Kidney (tissue), 13 donors: ENCODE measurements at regions not wholly inside any gene's neighbourhood (a gene's known extent, or its start where the extent isn't known, plus 50 kb on each side); places are given as distances from the start of the nearest gene placed in this dataset.

Source experiments
- DNase-seq, 5 donors: peaks; one replicate each; pipeline ENCODE4 v3.0.0-alpha.2; 2013 to 2020
- FAIRE-seq: peaks from 2 replicates; lab custom pipeline; 2012; peaks lifted over from hg19 to GRCh38; lab: Jason Lieb, UNC
- H3K27ac ChIP-seq, 2 donors: one replicate each; pipeline ENCODE4 v1.7.0; 2013; ENCODE audit warnings: low read depth in 2 of 2, low read length in 2 of 2, inconsistent platforms in 1 of 2
- H3K27me3 ChIP-seq: one replicate; pipeline ENCODE4 v1.7.1; 2013; ENCODE audit warnings: low read length, inconsistent platforms; ENCODE audit not compliant: control insufficient read depth, insufficient read depth
- H3K36me3 ChIP-seq, 3 donors: one replicate each; pipeline versions ENCODE4 v1.7.0 to v1.7.1; 2013; ENCODE audit warnings: low read length in 3 of 3, control low read depth in 1 of 3, inconsistent platforms in 1 of 3; ENCODE audit not compliant: insufficient read depth in 3 of 3, control insufficient read depth in 2 of 3
- H3K4me1 ChIP-seq, 3 donors: one replicate each; pipeline versions ENCODE4 v1.7.0 to v1.7.1; 2013; ENCODE audit warnings: low read length in 3 of 3, inconsistent platforms in 1 of 3, low read depth in 1 of 3; ENCODE audit not compliant: control insufficient read depth in 2 of 3, insufficient read depth in 2 of 3
- H3K4me3 ChIP-seq, 3 donors: one replicate each; pipeline versions ENCODE4 v1.7.0 to v1.8.1; 2013; ENCODE audit warnings: low read length in 3 of 3, control low read depth in 1 of 3, inconsistent platforms in 1 of 3
- H3K9ac ChIP-seq, 3 donors: one replicate each; pipeline versions ENCODE4 v1.7.0 to v1.7.1; 2013; ENCODE audit warnings: low read length in 3 of 3, control low read depth in 1 of 3, inconsistent platforms in 1 of 3
- H3K9me3 ChIP-seq, 3 donors: one replicate each; pipeline versions ENCODE4 v1.7.0 to v1.7.1; 2013; ENCODE audit warnings: low read length in 3 of 3, control low read depth in 1 of 3, inconsistent platforms in 1 of 3; ENCODE audit not compliant: control insufficient read depth in 2 of 3, insufficient read depth in 1 of 3
- intact Hi-C: fragments of 100-400 bp; cut with DNase I; formaldehyde crosslinking; loops from one replicate; pipeline ENCODE4 v1.11.1; 2022
- TF ChIP-seq, protein P1 (sequence below): IDR thresholded peaks from 3 replicates; pipeline ENCODE4 v1.5.1; 2012; ENCODE audit warnings: mild to moderate bottlenecking, moderate library complexity, borderline replicate concordance; ENCODE audit not compliant: insufficient read depth; ENCODE audit errors: extremely low read depth
- donor health status: control.
- donor health status: control.
- donor health status: control.
- donor health status: control.
- donor health status: control.
- donor health status: DM: yes; HTN: yes; CAD: no.
- donor health status: Normal renal cell carcinoma (clear cell type).

GRCh38 chr3:168655611-168656010 lies 559.9 kb upstream of the GOLIM4 start:
- TF ChIP-seq, protein P1, sequence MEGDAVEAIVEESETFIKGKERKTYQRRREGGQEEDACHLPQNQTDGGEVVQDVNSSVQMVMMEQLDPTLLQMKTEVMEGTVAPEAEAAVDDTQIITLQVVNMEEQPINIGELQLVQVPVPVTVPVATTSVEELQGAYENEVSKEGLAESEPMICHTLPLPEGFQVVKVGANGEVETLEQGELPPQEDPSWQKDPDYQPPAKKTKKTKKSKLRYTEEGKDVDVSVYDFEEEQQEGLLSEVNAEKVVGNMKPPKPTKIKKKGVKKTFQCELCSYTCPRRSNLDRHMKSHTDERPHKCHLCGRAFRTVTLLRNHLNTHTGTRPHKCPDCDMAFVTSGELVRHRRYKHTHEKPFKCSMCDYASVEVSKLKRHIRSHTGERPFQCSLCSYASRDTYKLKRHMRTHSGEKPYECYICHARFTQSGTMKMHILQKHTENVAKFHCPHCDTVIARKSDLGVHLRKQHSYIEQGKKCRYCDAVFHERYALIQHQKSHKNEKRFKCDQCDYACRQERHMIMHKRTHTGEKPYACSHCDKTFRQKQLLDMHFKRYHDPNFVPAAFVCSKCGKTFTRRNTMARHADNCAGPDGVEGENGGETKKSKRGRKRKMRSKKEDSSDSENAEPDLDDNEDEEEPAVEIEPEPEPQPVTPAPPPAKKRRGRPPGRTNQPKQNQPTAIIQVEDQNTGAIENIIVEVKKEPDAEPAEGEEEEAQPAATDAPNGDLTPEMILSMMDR = no peak
- Histone ChIP-seq H3K4me3 (no peak overlapping the region), H3K36me3 (no peaks in the 10 kb centered on the region), H3K9ac (no peak overlapping the region), H3K4me1 (no peaks in the 10 kb centered on the region), H3K27me3 (no peaks in the 10 kb centered on the region), H3K27ac (no peak overlapping the region), H3K9me3 (no peaks in the 10 kb centered on the region)
- intact Hi-C loops = no loop called here
- DNase-seq (no peak), FAIRE-seq (no peak)

- H3K4me1 ChIP-seq = no peaks in the 10 kb centered on the region
- no peaks in the 10 kb centered on the region for H3K9me3 ChIP-seq
- no peaks in the 10 kb centered on the region for H3K27me3 ChIP-seq
- no peak overlapping the region for H3K4me3 ChIP-seq
- H3K9ac ChIP-seq = no peak overlapping the region
- no peak for DNase-seq
- no peak for FAIRE-seq
- TF ChIP-seq, protein P1 = no peak
- no peak overlapping the region for H3K27ac ChIP-seq
- no peaks in the 10 kb centered on the region for H3K36me3 ChIP-seq
- intact Hi-C loops = no loop called here
These were observed 559.0 kb upstream of the GOLIM4 start for GRCh38 chr3:168654700-168655099.

DNA sequence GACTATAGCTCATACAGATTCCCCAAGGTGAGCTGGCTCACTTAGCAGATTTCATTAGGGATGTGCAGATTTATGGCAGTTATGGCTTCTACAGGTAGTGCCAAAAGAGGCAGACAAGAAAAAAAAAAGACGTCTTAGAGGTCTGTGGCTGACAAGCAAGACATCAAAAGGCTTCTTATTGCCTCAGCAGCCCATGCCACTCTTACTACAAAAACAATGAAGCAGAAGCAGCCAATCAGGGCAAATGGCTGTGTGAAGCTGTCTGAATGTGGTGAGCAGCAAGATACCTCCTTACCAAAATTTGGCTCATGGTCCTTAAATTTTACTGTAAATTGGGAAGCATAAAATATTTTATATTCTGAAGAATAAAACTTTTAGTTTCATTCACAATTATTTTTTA lies 557.5 kb upstream of the GOLIM4 start:
- no peaks in the 10 kb centered on the region for H3K9me3 ChIP-seq
- TF ChIP-seq, protein P1 = no peak
- intact Hi-C loops = no loop called here
- no peaks in the 10 kb centered on the region for H3K36me3 ChIP-seq
- no peak overlapping the region for H3K4me3 ChIP-seq
- no peak for FAIRE-seq
- no peak for DNase-seq
- H3K4me1 ChIP-seq = no peaks in the 10 kb centered on the region
- H3K27me3 ChIP-seq = no peaks in the 10 kb centered on the region
- H3K27ac ChIP-seq = no peak overlapping the region
- H3K9ac ChIP-seq = no peak overlapping the region

GRCh38 chr3:168648321-168648720 lies 552.6 kb upstream of the GOLIM4 start:
- Histone ChIP-seq H3K4me1 (no peaks in the 10 kb centered on the region), H3K9ac (no peak overlapping the region), H3K9me3 (no peaks in the 10 kb centered on the region), H3K36me3 (no peaks in the 10 kb centered on the region), H3K27me3 (no peaks in the 10 kb centered on the region), H3K4me3 (no peak overlapping the region), H3K27ac (no peak overlapping the region)
- TF ChIP-seq, protein P1 = no peak
- intact Hi-C loops = no loop called here
- FAIRE-seq = no peak
- DNase-seq = no peak
